ENCODE measurements at regions not wholly inside any gene's neighbourhood (a gene's known extent, or its start where the extent isn't known, plus 50 kb on each side); places are given as distances from the start of the nearest gene placed in this dataset.

GRCh38 chr2:40591774-40592173 is 139.9 kb upstream of the SLC8A1 start:
- no peak for ATAC-seq
- 49 to 81% methylated on average over 3 of the region's 3 CpGs for WGBS, 2 donors (ENCODE audit: low coverage in 1 of 2)
- H3K4me3 ChIP-seq, result no peak overlapping the region
- no peak overlapping the region for H3K27ac ChIP-seq
- H3K27me3 ChIP-seq, result no peaks in the 10 kb centered on the region
- no peak for TF ChIP-seq POLR2AphosphoS5 (IDR thresholded peaks at IDR 0.05)
- TF ChIP-seq EP300 (IDR thresholded peaks at IDR 0.05), result no peak
- no peak for TF ChIP-seq POLR2A (IDR thresholded peaks at IDR 0.05)
- TF ChIP-seq CTCF (IDR thresholded peaks at IDR 0.05), result no peak
- no peaks in the 10 kb centered on the region for H3K9me3 ChIP-seq
- H3K4me1 ChIP-seq, result no peaks in the 10 kb centered on the region
- H3K36me3 ChIP-seq, result no peaks in the 10 kb centered on the region

DNA sequence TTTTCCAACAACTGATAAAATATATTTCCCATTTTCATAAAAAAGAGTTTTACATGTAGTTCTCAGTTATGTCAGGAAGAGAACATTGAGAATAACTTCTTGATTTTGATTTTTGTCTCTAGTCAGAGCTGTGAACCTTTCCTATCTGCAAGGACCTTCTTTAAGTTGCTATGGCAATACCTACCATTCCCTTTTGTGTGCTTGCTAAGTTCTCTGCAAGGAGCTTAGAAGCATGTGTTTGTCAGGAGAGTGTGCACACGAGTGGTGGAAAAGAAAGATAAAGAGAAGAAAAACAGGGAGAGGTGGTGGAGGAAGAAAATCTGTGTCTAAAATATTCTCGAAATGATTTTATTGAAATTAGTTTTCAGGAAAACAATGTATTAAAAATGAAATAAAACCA is 140.3 kb upstream of the SLC8A1 start:
- no peaks in the 10 kb centered on the region for H3K36me3 ChIP-seq
- no peaks in the 10 kb centered on the region for H3K9me3 ChIP-seq
- no peak overlapping the region for H3K27ac ChIP-seq
- no peak overlapping the region for H3K4me3 ChIP-seq
- no peak for ATAC-seq
- H3K4me1 ChIP-seq, result no peaks in the 10 kb centered on the region
- no peaks in the 10 kb centered on the region for H3K27me3 ChIP-seq
- 68 to 74% methylated on average over 2 of the region's 2 CpGs for WGBS, 2 donors (ENCODE audit: low coverage in 1 of 2)
- no peak for TF ChIP-seq POLR2A (IDR thresholded peaks at IDR 0.05)
- TF ChIP-seq EP300 (IDR thresholded peaks at IDR 0.05), result no peak
- TF ChIP-seq CTCF (IDR thresholded peaks at IDR 0.05), result no peak
- no peak for TF ChIP-seq POLR2AphosphoS5 (IDR thresholded peaks at IDR 0.05)

- ATAC-seq, result no peak
- Histone ChIP-seq H3K4me1 (no peaks in the 10 kb centered on the region), H3K9me3 (peaks cover 0 to 13% (median 0%) of the 10 kb centered on the region in 3 donors), H3K27me3 (no peaks in the 10 kb centered on the region), H3K27ac (no peak overlapping the region), H3K36me3 (no peaks in the 10 kb centered on the region), H3K4me3 (no peak overlapping the region)
- WGBS, 2 donors (ENCODE audit: low coverage in 1 of 2), result 74 to 100% methylated on average over 1 to 4 of the region's 4 CpGs
- TF ChIP-seq POLR2AphosphoS5 (IDR thresholded peaks at IDR 0.05) (no peak), CTCF (IDR thresholded peaks at IDR 0.05) (no peak), EP300 (IDR thresholded peaks at IDR 0.05) (no peak), POLR2A (IDR thresholded peaks at IDR 0.05) (no peak)
These were observed 155.0 kb upstream of the SLC8A1 start for GRCh38 chr2:40606862-40607261.

GRCh38 chr2:40611196-40611595 is 159.3 kb upstream of the SLC8A1 start:
- Histone ChIP-seq H3K4me3 (no peak overlapping the region), H3K36me3 (no peaks in the 10 kb centered on the region), H3K27ac (no peak overlapping the region), H3K9me3 (peaks cover 0 to 13% (median 0%) of the 10 kb centered on the region in 3 donors), H3K4me1 (no peaks in the 10 kb centered on the region), H3K27me3 (no peaks in the 10 kb centered on the region)
- TF ChIP-seq EP300 (IDR thresholded peaks at IDR 0.05) (no peak), POLR2AphosphoS5 (IDR thresholded peaks at IDR 0.05) (no peak), CTCF (IDR thresholded peaks at IDR 0.05) (no peak), POLR2A (IDR thresholded peaks at IDR 0.05) (no peak)
- ATAC-seq, result no peak
- 78 to 98% methylated on average over 4 of the region's 4 CpGs for WGBS, 2 donors (ENCODE audit: low coverage in 1 of 2)

GRCh38 chr2:40625849-40626248 is 174.0 kb upstream of the SLC8A1 start:
- no peak for ATAC-seq
- H3K9me3 ChIP-seq, result no peaks in the 10 kb centered on the region
- H3K4me3 ChIP-seq, result no peak overlapping the region
- no peaks in the 10 kb centered on the region for H3K36me3 ChIP-seq
- TF ChIP-seq CTCF (IDR thresholded peaks at IDR 0.05) (no peak), EP300 (IDR thresholded peaks at IDR 0.05) (no peak), POLR2AphosphoS5 (IDR thresholded peaks at IDR 0.05) (no peak)
- no peaks in the 10 kb centered on the region for H3K4me1 ChIP-seq
- WGBS, 2 donors (ENCODE audit: low coverage in 1 of 2), result 74 to 81% methylated on average over 3 of the region's 3 CpGs
- no peaks in the 10 kb centered on the region for H3K27me3 ChIP-seq
- no peak overlapping the region for H3K27ac ChIP-seq
